Mesothelial cell of epicardium (in vitro differentiated cells): ENCODE measurements at regions not wholly inside any gene's neighbourhood (a gene's known extent, or its start where the extent isn't known, plus 50 kb on each side); places are given as distances from the start of the nearest gene placed in this dataset.

Experiments used
- DNase-seq, 2 experiments: peaks; one replicate each; pipeline ENCODE4 v3.0.0; 2021; ENCODE audit warnings: low spot score in 2 of 2; ENCODE audit not compliant: unreplicated experiment in 2 of 2
- H3K27ac Mint-ChIP-seq: 2 replicates; pipeline ENCODE4 v1.8.0; 2021; ENCODE audit warnings: mixed read lengths
- H3K27me3 Mint-ChIP-seq: 2 replicates; pipeline ENCODE4 v1.8.0; 2021; ENCODE audit warnings: low read depth, mixed read lengths
- H3K36me3 Mint-ChIP-seq: 2 replicates; pipeline ENCODE4 v1.8.0; 2021; ENCODE audit warnings: mixed read lengths
- H3K4me1 Mint-ChIP-seq: 2 replicates; pipeline ENCODE4 v1.8.0; 2021; ENCODE audit warnings: mixed read lengths
- H3K4me3 Mint-ChIP-seq: 2 replicates; pipeline ENCODE4 v1.8.0; 2021; ENCODE audit warnings: mild to moderate bottlenecking, moderate library complexity, mixed read lengths
- H3K9me3 Mint-ChIP-seq: 2 replicates; pipeline ENCODE4 v1.8.0; 2021; ENCODE audit warnings: mixed read lengths
- CTCF ChIP-seq: fragments of 200-600 bp; sonication (generic); IDR thresholded peaks from one replicate; pipeline ENCODE4 v1.5.0; 2021; ENCODE audit warnings: antibody characterized with exemption; ENCODE audit not compliant: unreplicated experiment

- Mint-ChIP-seq H3K36me3 (no peaks in the 10 kb centered on the region), H3K4me3 (no peak overlapping the region), H3K4me1 (no peaks in the 10 kb centered on the region), H3K27me3 (peaks cover 54% of the 10 kb centered on the region), H3K27ac (no peak overlapping the region), H3K9me3 (no peaks in the 10 kb centered on the region)
- no peak for DNase-seq
- no peak for TF ChIP-seq CTCF
Observed at GRCh38 chr11:32039149-32039548, 51.7 kb upstream of the RCN1 start.

GRCh38 chr11:32034680-32035079 lies 56.2 kb upstream of the RCN1 start:
- no peaks in the 10 kb centered on the region for H3K4me1 Mint-ChIP-seq
- H3K36me3 Mint-ChIP-seq = no peaks in the 10 kb centered on the region
- H3K27ac Mint-ChIP-seq = no peak overlapping the region
- H3K27me3 Mint-ChIP-seq = peaks cover 73% of the 10 kb centered on the region
- H3K4me3 Mint-ChIP-seq = no peak overlapping the region
- no peak for TF ChIP-seq CTCF
- no peaks in the 10 kb centered on the region for H3K9me3 Mint-ChIP-seq
- no peak for DNase-seq

- Mint-ChIP-seq H3K4me3 (no peak overlapping the region), H3K27me3 (peaks cover 70% of the 10 kb centered on the region), H3K4me1 (no peaks in the 10 kb centered on the region), H3K36me3 (no peaks in the 10 kb centered on the region), H3K27ac (no peak overlapping the region), H3K9me3 (no peaks in the 10 kb centered on the region)
- DNase-seq = no peak
- TF ChIP-seq CTCF = no peak
Observed at GRCh38 chr11:32034149-32034548, 56.7 kb upstream of the RCN1 start.

- Mint-ChIP-seq H3K4me1 (no peaks in the 10 kb centered on the region), H3K27ac (no peak overlapping the region), H3K27me3 (peaks cover 69% of the 10 kb centered on the region), H3K9me3 (no peaks in the 10 kb centered on the region), H3K4me3 (no peak overlapping the region), H3K36me3 (no peaks in the 10 kb centered on the region)
- no peak for DNase-seq
- TF ChIP-seq CTCF = no peak
Observed at GRCh38 chr11:32033491-32033890, 57.4 kb upstream of the RCN1 start.

- TF ChIP-seq CTCF = no peak
- Mint-ChIP-seq H3K4me3 (no peak overlapping the region), H3K27ac (no peak overlapping the region), H3K9me3 (no peaks in the 10 kb centered on the region), H3K36me3 (no peaks in the 10 kb centered on the region), H3K4me1 (no peaks in the 10 kb centered on the region), H3K27me3 (peaks cover 69% of the 10 kb centered on the region)
- no peak for DNase-seq
Observed at GRCh38 chr11:32033067-32033466, 57.8 kb upstream of the RCN1 start.

GRCh38 chr11:32032478-32032877 lies 58.4 kb upstream of the RCN1 start:
- Mint-ChIP-seq H3K9me3 (no peaks in the 10 kb centered on the region), H3K27me3 (peaks cover 71% of the 10 kb centered on the region), H3K4me3 (no peak overlapping the region), H3K36me3 (no peaks in the 10 kb centered on the region), H3K27ac (no peak overlapping the region), H3K4me1 (no peaks in the 10 kb centered on the region)
- DNase-seq = no peak
- TF ChIP-seq CTCF = no peak
